C4-2B (cell line): ENCODE measurements at regions not wholly inside any gene's neighbourhood (a gene's known extent, or its start where the extent isn't known, plus 50 kb on each side); places are given as distances from the start of the nearest gene placed in this dataset.
A peak's percentile ranks its signal among the peaks of the same experiment; 100 is the strongest.

Experiments used
- H3K27ac ChIP-seq: fragments of 450-650 bp; 2 replicates; pipeline ENCODE4 v1.5.1; 2017
- ZFX ChIP-seq: fragments of 450-650 bp; IDR thresholded peaks from 2 replicates; pipeline ENCODE4 v1.6.1; 2017
- TF ChIP-seq, protein P1 (sequence below): fragments of 450-650 bp; conservative IDR thresholded peaks from 2 replicates; pipeline ENCODE4 v1.5.1; 2017; ENCODE audit warnings: mild to moderate bottlenecking

DNA sequence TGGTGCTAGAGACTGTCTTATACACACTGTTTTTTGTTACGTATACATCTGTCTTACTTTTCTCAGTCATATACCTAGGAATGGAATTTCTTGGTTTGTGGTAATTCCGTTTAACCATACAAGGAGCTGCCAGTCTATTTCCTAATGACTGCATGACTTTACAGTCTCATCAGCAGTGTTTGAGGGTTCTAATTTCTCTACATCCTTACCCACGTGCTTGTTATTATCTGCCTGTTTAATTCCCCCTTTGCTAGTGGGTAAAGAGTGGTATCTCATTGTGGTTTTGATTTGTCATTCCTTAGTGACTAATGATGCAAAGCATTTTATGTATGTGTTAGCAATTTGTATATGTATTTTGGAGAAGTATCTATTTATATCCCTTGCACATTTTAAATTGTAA is 1008.0 kb downstream of the FAM181B start:
- H3K27ac ChIP-seq, result no peak overlapping the region

DNA sequence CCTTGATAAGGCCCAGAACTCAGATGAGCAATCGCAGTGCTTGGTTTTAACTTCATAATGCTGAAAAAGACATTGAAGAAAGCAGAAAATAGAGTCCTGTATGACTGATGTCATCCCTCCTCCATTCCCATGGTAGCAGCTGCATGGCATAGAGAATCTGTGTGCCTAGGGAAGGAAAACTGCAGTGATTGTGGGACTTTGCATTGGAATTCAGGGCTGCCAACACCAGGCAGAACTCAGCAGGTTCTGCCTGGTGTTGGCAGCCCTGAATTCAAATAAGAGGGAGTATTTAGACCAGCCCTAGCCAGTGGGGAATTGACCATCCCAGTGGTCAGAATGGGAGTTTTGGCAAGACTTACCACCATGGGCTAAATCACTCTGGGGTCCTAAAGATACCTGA is 1016.0 kb downstream of the FAM181B start:
- TF ChIP-seq, protein P1, sequence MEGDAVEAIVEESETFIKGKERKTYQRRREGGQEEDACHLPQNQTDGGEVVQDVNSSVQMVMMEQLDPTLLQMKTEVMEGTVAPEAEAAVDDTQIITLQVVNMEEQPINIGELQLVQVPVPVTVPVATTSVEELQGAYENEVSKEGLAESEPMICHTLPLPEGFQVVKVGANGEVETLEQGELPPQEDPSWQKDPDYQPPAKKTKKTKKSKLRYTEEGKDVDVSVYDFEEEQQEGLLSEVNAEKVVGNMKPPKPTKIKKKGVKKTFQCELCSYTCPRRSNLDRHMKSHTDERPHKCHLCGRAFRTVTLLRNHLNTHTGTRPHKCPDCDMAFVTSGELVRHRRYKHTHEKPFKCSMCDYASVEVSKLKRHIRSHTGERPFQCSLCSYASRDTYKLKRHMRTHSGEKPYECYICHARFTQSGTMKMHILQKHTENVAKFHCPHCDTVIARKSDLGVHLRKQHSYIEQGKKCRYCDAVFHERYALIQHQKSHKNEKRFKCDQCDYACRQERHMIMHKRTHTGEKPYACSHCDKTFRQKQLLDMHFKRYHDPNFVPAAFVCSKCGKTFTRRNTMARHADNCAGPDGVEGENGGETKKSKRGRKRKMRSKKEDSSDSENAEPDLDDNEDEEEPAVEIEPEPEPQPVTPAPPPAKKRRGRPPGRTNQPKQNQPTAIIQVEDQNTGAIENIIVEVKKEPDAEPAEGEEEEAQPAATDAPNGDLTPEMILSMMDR, result no peak
- TF ChIP-seq ZFX, result no peak
- H3K27ac ChIP-seq, result no peak overlapping the region

More for the DNA sequence above, 1008.0 kb downstream of the FAM181B start:
- TF ChIP-seq, protein P1, result no peak
- TF ChIP-seq ZFX, result no peak

DNA sequence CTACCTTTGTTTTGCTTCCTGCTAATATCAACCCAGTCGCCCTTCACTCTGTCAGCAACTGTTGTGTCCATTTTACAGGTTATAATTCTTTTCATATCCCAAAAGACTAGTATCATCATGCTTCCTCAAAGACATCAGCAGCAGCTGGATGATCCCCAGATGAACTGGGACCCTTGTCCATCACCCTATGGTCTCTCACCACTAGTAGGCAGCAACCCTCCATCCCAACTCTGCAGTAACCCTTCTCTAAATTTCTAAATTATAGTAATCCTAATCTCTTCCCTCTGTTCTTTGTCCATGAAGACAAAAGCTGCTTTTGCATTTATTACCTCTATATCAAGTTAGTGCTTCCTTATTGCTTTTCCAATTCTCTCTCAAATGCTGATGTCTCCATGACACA is 1025.8 kb downstream of the FAM181B start:
- H3K27ac ChIP-seq, result no peak overlapping the region
- TF ChIP-seq, protein P1, result peak; percentile 43
- TF ChIP-seq ZFX, result no peak

DNA sequence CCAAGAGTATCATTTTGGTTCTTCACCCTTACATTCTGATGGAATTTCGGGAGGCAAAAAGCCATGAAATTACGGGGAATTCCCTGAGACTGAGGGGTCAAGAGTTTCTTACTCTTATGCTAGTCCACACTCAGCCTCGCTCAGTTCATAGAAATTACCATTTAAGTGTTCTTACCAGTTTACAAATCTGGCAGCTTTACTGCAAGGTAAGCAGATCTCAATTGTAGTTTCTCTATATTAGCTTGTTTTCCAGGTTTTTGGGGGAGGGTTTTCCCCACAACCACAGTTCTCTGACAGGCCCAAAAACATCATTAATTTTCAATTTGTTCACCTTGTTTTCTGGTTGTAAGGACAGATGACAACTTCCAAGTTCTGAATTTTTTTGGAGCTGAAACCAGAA is 1028.4 kb downstream of the FAM181B start:
- TF ChIP-seq, protein P1, result no peak
- TF ChIP-seq ZFX, result no peak
- H3K27ac ChIP-seq, result no peak overlapping the region

DNA sequence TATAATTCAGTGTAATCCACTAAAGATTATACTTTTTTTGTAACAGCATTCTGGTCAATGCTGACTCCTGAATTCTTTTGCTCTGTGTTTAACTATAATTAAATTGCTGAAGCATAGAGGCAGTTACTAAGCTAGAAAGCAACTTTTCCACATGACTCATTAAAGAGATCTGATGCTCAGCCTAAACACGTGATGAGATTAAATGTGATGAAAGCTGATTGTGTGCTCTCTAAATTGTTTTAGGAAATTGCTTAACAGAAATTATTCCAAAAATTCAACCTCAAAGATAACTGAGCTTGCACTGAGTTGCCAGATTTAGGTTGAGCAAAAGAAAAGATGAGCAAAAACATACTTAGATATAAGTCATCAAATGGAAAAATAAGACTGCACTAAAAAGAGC is 1033.6 kb downstream of the FAM181B start:
- no peak for TF ChIP-seq ZFX
- TF ChIP-seq, protein P1, result no peak
- no peak overlapping the region for H3K27ac ChIP-seq

DNA sequence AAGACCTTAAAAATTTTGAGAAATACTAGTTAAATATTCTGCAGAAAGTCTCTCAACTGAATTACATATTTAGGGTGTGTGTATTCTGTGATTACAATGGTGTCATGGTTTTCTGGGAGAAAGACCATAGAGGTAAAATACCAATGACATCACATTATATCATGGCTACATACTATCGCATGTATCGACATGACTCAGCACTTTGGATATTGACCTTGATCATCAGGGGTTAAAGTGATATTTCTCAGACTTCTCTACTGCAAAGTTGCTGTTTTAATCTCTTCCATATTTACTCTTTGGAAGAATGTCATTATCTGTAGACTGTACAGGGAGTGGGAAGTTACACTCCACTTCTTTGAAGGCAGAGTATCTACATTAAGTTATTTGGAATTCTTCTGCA is 1046.6 kb downstream of the FAM181B start:
- H3K27ac ChIP-seq, result no peak overlapping the region
- no peak for TF ChIP-seq ZFX
- TF ChIP-seq, protein P1, result no peak

DNA sequence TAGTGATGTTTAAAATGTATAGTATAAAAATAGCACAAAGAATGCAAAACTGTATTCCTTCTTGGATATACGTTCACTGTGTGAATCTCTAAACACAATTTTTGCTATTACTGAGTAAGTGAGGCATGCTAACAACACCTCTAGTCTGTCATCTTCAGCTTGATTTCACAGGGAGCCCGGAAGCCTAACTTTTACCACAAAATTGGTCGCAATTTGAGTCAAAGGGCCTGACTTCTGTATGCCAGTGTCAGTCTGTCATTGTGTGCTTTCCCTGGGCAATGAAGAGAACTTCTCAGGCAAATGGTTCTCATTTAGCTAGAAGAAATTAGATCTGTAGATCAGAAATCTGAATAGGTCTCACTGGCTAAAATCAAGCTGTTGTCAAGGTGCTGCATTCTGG is 1059.5 kb downstream of the FAM181B start:
- TF ChIP-seq, protein P1, result no peak
- no peak for TF ChIP-seq ZFX

More for the DNA sequence above, 1059.5 kb downstream of the FAM181B start:
- H3K27ac ChIP-seq, result no peak overlapping the region
